HG03558 (cell line): ENCODE measurements at regions not wholly inside any gene's neighbourhood (a gene's known extent, or its start where the extent isn't known, plus 50 kb on each side); places are given as distances from the start of the nearest gene placed in this dataset.

Experiments
- ATAC-seq: cut with Tn5 transposase; IDR thresholded peaks from one replicate; pipeline ENCODE4 v1.9.1; 2021; ENCODE audit warnings: moderate number of reproducible peaks; ENCODE audit not compliant: unreplicated experiment; ENCODE audit errors: extremely low read depth

DNA sequence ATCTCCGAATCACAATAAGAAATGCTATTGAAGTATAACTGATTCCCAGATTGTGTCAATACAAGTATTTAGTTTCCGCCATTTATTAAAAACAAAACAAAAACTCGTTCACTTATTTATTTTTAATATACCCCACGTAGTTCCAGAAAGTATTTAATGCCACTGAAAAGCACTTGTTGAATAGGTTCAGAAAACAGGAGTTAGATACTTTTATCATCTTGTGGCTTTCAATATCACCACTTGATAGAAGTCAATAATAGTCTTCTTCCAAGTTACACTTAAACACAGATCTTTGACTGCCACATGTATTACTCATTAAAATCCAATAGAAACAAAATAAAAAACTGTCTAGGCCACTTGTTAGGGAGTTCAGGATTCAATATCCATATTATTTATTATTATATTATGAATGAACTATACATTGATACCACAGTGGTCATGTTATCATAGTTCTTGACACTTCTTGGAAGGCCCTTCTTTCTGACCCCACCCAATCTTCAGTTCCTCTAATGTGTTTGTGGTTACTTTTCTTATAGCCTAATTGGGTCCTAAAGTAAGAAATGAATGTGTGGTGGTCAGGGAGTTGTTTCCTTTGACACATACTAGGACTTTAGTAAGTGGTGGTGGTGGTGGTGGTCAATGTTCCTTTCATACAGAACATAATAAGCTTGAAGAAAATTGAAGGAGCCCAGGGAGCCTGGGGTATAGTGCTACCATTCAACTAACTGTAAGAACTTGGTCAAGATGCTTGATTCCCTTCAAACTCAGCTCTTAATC lies 221.3 kb upstream of the ITGA4 start:
- peak; percentile 95 for ATAC-seq

DNA sequence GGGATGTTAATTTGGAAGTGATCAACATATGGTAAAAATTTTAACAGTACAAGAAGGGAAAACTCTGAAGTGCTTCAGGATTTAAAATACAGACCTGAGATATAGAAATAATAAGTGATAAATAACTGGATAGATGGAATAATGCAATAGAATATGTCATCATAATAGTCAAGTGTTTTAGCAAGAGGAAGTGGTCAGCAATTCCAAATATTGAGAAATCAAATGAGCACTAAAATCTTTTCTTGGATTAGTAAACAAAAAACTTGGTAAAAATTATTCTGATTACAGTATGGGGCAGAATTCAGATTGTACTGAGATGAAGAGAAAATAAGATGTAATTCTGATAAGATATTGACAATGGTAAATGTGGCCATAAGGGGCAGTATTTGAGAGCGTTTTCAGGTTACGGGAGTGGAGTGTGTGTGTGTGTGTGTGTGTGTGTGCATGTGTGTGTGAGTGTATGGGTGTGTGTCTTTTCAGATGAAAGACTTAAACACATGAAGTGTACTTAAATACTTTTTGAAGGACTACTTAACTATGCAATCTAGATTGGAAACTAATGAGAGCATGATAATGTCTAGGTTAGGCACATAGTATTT lies 217.9 kb upstream of the ITGA4 start:
- ATAC-seq, result no peak

DNA sequence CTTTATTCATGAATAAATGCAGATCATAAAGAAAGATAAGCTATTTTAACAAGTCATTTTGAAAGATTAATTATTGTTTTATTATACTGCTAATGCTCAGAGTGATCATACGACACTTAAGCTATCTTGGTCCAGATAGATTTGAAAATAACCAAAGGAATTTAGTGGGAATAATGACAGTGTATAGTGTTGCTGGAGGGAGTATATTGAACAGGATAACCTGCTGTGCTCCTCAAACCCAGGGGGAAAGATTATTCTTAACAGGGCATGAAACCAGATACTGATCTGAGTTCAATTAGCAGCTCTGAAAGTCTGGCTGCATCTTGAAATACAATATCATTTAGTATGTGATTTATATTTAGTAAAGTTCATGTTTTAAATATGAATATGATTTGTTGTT lies 216.3 kb upstream of the ITGA4 start:
- no peak for ATAC-seq

DNA sequence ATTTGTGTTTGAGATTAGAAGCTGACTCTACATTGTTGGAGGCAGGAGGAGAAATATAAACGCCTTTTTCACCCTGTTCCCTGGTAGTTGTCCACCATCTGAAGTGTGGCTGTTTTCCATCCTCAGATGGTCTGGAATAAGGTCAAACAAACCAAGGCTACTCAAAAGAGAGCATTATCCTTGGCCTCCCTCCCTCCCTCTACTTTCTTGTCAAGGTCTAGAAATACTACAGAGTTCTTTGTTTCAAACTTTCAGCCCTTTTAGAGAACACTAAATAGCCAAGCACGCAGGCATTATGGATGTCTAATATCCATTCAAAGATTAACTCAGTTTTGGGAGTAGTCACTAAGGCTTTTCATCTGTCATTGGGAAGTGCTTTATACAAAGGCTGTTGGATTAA lies 215.8 kb upstream of the ITGA4 start:
- no peak for ATAC-seq

DNA sequence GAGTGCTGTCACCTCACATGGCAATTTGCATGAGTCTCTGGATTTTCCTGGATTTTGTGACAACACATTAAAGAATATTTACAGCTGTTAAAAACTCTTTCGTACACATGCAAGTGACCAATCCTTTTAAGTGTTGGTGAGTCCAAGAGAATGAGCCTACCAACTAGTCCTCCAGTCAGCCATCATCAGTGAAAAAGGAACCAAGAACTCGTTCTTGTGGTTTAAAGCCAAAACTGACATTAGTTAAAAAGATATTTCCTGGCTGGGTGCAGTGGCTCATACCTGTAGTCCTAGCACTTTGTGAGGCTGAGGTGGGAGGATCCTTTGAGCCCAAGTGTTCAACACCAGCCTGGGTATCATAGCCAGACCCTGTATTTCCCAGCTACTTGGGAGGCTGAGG lies 215.4 kb upstream of the ITGA4 start:
- ATAC-seq, result no peak

DNA sequence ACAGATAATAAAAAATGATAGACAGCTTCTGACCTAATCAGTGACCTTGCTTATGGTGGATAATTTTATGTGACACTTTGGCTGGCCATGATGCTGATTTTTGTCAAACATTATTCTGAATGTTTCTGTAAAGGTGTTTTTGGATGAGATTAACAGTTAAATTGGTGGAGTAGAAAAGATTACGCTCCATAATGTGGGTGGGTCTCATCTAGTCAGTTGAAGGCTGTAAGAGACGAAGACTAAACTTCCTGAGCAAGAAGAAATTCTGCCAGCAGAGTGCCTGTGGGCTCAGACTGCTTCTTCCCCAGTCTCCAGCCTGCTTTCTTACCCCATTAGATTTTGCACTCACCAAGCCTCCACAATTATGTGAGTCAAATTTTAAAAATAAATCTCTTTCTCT lies 214.9 kb upstream of the ITGA4 start:
- no peak for ATAC-seq

DNA sequence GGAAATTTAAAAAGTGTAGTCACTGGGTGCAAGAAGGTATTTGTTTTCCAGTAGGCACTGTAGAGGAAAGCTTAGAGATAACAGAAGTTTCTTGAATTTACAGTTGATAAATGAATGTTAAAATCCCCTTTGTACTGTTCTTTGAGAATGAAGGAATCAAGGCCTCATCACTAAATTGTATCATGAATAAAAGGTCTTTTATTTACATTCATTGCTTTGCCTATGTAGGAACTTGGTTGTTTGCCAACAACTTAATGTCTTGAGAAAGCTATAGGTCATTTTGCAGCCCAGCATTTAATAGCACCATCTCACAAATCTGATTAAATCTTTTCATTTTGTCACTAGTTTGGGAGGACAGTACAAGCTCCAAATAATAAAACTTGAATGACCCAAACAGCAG lies 213.9 kb upstream of the ITGA4 start:
- ATAC-seq, result no peak

DNA sequence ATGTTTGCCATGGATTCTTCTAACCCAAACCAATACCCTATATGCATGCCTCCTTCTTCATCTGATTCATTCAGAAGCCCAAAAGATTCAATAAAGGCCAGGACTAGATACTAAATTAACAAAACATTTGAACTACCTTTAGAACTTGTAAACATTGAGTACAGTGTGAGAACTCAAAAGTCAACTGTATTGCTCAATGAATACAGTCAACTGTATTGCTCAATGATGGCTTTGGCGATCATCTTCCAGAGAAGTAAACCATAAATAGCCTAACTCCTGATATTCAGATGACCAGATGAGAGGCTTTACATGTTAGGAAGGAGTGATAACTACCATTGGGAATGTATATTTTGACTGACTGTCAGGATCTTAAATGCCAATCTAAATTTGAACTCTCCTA lies 206.5 kb upstream of the ITGA4 start:
- ATAC-seq, result no peak

DNA sequence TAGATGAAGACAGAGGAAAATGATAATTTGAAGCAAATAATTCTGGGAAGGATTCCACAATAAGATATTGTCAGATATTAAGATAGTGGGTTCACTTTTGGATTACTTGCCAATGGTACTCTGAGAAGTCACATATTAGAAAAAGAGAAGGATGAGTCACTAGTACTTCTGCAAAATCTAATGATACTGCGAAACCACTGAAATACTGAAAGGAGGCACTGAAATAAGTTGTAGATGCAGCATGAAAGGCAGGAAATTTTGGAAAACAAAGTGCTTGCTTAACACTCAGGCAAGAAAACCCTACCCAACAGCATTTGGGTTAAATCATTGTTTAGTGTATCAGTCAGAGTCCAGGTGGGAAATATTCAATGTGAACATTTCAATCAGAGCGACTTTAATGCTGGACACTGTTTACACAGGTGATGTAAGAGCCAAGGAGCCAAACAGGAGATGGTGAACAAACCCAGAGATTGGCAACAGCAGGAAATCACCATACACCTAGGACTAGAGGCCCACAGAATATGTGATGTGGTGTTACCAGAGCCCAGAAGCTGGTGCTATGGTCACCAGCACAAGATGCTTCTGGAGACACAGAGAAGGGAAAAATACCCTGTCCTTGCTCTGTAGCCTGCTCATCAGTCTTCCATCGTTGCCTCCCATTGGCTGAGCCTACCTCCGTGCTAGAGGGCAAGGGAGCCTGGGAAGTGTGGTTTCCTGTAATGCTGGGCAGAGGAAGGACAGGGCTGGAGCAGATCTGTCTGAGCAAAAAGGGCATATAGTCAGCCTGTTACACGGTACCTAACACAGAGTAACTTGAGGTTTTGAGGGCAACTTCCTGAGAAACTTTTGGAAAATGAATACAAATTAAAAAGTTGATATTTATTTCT lies 204.7 kb upstream of the ITGA4 start:
- ATAC-seq, result no peak

DNA sequence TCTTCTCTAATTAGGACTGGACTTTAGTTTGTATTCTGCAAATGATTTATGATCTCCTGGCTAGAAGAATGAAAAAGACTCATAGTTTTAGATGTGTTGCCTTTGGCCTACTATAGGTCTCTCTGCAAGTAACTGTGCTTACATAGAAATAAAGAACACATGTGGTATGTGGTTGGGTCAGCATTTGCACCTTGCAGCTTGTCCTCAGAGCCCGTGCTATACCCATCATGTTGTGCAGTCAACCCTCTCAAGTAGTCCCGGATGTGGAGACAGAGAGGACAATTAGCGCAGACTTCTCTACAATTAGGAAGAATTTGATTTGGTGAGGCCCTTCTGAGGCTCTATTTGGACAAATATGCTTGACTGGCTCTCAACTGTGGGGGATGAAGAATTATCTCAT lies 203.7 kb upstream of the ITGA4 start:
- ATAC-seq, result no peak

DNA sequence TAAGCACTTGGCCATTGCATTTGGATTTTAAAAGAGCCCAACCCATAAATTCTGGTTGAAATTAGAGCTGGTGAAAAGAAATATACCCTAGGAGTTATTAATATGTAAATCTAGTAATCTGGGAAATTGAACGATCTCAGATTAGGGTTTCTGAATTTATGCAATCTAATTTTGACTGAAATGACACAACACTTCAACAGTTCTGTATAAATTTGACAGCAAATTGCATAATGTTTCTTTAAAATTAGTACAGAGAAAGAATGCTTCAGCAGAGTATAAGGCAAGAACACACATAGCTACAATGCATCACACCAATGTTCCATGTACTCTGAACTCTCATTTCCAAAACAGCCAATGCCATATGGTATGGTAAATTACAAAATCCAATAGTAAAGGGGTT lies 201.5 kb upstream of the ITGA4 start:
- ATAC-seq, result no peak

DNA sequence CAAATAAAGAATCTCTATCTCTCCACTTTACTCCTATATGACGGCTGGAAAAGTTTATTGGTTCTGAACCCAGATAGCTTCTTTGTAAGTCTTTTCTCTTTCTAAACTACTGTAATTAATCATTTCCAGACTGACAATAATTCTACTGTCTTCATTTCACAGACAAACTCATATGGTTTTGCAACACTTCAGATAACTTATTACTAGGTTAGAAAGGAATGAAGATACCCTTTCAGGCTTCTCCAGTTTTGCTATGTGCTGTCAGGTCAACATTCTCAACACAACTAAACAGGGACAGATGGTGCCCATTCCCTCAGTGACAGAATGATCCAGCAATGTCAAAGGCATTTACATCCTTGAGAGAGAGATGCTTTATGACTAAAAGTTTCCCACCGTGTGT lies 198.5 kb upstream of the ITGA4 start:
- ATAC-seq, result no peak

DNA sequence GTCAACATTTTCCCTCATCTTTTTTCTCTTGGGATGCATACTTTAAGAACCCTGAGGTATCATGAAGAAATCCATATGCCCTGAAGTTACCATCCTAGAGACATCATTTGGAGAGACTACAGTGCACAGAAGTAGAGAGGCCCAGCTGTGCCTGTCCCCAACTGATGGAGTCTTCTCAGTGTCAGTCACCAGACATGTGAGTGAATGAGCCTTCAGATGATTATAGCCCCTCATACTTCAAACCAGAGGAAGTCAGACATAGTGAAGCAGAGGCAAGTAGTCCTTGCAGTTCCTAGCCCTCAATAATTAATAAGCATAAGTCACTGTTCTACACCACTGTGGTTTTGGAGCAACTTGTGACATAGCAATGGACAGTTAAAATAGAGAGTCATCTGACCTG lies 194.4 kb upstream of the ITGA4 start:
- no peak for ATAC-seq

DNA sequence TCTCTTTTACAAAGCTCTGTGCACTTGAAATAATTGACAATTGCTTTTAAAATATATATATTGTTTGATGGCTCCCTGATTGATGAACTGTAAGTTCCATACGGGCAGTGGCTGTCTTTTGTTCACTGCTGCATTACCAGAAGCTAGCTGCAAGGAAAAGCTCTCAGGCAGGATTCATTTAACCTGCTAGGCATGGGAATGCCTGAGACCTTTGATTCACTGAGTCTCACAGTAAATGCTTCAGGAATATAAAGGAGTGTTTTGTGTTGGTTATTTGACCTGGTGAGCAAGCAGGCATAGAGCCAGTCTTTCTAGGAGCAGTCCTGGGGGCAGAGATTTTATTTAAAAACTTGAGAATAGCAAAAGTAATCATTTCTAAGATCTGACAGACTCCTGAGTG lies 193.2 kb upstream of the ITGA4 start:
- ATAC-seq, result no peak

DNA sequence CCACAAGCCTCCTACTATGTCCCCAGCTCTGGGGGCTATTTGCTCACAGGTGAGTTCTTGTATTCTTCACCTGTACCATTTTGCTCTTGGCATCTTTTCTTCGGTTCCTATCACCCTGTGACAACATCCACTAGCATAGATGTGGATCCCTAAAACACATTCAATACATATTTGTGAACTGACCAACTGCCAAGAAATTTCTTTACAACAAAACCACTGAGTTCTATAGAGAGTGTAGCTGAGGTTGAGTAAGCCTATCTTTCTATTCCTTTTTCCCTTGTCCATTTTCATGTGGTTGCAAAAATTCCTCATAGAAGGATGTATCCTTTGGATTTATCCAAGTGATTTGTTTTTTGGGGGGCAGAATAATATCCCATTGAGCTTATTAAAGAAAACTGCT lies 192.7 kb upstream of the ITGA4 start:
- ATAC-seq, result no peak

DNA sequence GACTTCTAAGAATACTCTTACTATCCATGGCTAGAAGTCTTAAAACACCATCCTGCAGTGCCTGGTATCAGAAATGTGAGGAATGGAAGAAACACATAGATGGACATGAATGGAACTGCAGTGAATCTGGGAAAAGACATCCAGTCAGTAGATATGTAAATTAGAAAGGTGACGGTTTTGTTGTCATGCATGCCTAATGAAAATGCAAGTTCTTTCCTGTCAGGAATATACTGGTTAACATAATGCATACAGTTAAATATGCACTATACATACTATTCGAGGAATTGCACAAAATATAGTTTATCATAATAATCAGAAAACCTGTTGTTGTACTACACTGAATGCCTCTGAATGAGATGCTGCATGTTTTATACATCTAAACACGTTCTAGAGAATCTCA lies 190.6 kb upstream of the ITGA4 start:
- ATAC-seq, result no peak

DNA sequence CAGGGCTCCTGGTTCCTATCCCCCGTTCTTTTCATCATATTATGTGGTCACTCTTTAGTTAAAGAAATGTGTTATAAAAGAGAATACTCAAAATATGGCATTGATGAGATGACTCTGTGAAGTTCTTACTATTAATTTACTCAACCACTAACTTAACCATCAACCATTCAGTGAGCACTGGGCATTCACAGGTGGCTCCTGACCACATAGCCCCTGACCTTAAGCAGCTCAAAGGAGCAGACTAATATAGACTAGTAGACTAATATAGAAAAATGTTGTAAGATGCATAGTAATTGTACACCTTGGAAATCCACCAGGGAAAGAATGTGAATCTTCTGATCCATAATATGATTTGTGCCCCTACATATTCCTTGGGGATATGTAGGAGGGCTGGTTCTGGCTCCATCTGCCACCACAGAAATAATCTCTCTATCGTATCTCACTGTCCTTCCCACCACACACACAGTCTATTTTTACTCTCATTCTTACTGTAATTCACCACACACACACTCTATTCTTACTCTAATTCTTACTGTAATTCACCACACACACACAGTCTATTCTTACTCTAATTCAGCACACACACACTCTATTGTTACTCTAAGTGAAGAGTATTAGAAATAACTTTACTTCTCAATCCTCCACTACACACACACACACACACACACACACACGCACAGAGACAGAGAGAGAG lies 188.9 kb upstream of the ITGA4 start:
- no peak for ATAC-seq

DNA sequence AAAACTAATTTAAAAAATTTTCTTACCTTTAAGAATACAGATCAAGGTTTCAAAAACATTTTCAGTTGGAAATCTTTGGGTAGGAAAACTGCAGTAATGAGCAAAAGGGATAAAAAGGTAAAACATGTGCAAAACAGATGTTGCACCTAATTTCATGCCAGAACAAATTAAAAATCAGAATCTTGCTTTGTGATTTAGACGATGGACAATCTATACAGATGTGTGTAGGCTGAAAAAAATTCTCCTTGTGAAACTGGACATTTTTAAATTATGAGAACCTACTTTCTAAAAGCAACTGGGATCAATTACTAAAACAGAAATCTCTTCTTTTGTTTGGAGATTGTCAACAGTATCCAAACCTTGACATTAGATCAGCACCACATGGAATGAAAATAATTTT lies 183.2 kb upstream of the ITGA4 start:
- no peak for ATAC-seq

DNA sequence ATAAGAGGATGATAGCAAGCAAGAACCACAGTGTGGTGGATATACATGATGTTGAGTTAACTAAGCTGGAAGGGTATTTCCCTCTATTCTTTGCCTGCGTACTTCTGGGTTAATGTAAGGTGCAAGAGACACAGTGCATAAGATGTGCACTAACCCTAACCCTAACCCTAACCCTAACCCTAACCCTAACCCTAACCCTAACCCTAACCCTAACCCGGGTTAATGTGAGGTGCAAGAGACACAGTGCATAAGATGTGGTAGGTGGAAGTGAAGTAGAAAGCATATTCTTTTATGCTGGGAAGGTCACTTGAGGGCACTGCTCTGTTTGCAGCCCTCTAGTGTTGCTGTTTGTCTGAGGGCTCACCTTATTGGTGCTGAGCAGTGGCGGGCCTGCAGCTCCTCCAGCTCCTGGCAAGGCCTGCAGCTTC lies 181.5 kb upstream of the ITGA4 start:
- ATAC-seq, result no peak

DNA sequence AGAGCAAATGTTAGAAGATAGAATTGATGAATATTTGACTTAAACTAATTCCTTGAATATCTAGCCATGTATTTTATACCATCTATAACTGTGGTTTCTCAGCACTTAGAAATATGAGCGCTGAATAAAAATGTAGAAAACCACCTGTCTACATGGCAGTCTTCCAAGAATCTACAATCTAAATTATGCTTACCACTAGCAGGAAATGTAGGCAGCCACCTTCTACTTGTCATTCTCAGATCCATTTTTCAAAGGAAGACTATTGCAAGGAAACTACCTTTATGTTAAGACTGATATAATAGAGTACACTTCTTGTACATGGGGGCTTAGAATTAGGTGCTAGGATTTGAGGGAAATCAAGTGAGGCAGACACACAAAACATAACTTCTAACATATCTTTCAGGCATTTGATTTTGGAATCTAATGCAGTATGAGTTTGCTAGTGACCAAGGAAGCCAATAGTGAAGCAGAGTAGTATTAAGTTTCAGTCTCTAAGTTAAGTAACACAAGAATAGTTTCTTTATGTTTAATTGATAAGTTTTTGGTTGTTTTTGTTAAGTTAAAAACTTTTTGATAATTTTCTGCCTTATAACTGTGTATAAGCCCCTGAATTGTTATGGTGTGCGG lies 175.9 kb upstream of the ITGA4 start:
- ATAC-seq, result no peak
